Mesenchymal stem cell (in vitro differentiated cells and primary cell): ENCODE measurements at regions not wholly inside any gene's neighbourhood (a gene's known extent, or its start where the extent isn't known, plus 50 kb on each side); places are given as distances from the start of the nearest gene placed in this dataset.

Experiments used
- DNase-seq: peaks from one replicate; pipeline ENCODE4 v3.0.0-alpha.2; 2013
- H2AFZ ChIP-seq: one replicate; pipeline ENCODE4 v1.6.1; 2013; ENCODE audit warnings: low read depth, mild to moderate bottlenecking, control low read depth, inconsistent platforms, low read length, moderate library complexity
- H2AK5ac ChIP-seq: 2 replicates; pipeline ENCODE4 v1.6.1; 2013; ENCODE audit warnings: low read length, moderate library complexity, mild to moderate bottlenecking, inconsistent platforms; ENCODE audit not compliant: severe bottlenecking
- H2BK120ac ChIP-seq: one replicate; pipeline ENCODE4 v1.6.1; 2013; ENCODE audit warnings: low read depth, mild to moderate bottlenecking, inconsistent platforms, low read length, moderate library complexity
- H2BK12ac ChIP-seq, 2 experiments: one replicate each; pipeline ENCODE4 v1.6.1; 2013; ENCODE audit warnings: inconsistent platforms in 2 of 2, low read length in 2 of 2, mild to moderate bottlenecking in 2 of 2, moderate library complexity in 2 of 2, control low read depth in 1 of 2
- H2BK15ac ChIP-seq: one replicate; pipeline ENCODE4 v1.6.1; 2013; ENCODE audit warnings: mild to moderate bottlenecking, low read depth, inconsistent platforms; ENCODE audit not compliant: poor library complexity, severe bottlenecking
- H2BK5ac ChIP-seq: 2 replicates; pipeline ENCODE4 v1.6.1; 2013; ENCODE audit warnings: low read depth, mild to moderate bottlenecking, low read length, control low read depth, inconsistent platforms; ENCODE audit not compliant: poor library complexity, severe bottlenecking
- H3K14ac ChIP-seq, 2 experiments: one replicate each; pipeline ENCODE4 v1.6.1; 2013; ENCODE audit warnings: inconsistent platforms in 2 of 2, low read length in 2 of 2, control low read depth in 1 of 2, mild to moderate bottlenecking in 1 of 2, moderate library complexity in 1 of 2
- H3K18ac ChIP-seq, 2 experiments: one replicate each; pipeline ENCODE4 v1.6.1; 2013; ENCODE audit warnings: inconsistent platforms in 2 of 2, low read length in 2 of 2, control low read depth in 1 of 2, low read depth in 1 of 2, mild to moderate bottlenecking in 1 of 2
- H3K23ac ChIP-seq, 2 experiments: one replicate each; pipeline ENCODE4 v1.6.1; 2013; ENCODE audit warnings: inconsistent platforms in 2 of 2, low read length in 2 of 2, mild to moderate bottlenecking in 2 of 2, moderate library complexity in 2 of 2, control low read depth in 1 of 2
- H3K27ac ChIP-seq: 2 replicates; pipeline ENCODE4 v1.5.1; 2013; ENCODE audit warnings: mild to moderate bottlenecking, moderate library complexity, low read length, control low read depth, inconsistent platforms; ENCODE audit not compliant: poor library complexity, severe bottlenecking
- H3K27me3 ChIP-seq, 2 experiments: 2 replicates each; pipeline versions ENCODE4 v1.6.1 to v1.7.0; 2013; ENCODE audit warnings: low read length in 2 of 2, mild to moderate bottlenecking in 2 of 2, moderate library complexity in 2 of 2, control low read depth in 1 of 2, inconsistent platforms in 1 of 2; ENCODE audit not compliant: control insufficient read depth in 1 of 2, insufficient read depth in 1 of 2
- H3K36me3 ChIP-seq, 2 experiments: 2 replicates each; pipeline versions ENCODE4 v1.6.1 to v1.7.0; 2013; ENCODE audit warnings: low read length in 2 of 2, control low read depth in 1 of 2, inconsistent platforms in 1 of 2, low read depth in 1 of 2, mild to moderate bottlenecking in 1 of 2; ENCODE audit not compliant: insufficient read depth in 2 of 2, control insufficient read depth in 1 of 2
- H3K4ac ChIP-seq, 2 experiments: one replicate each; pipeline ENCODE4 v1.6.1; 2013; ENCODE audit warnings: inconsistent platforms in 2 of 2, low read length in 2 of 2, mild to moderate bottlenecking in 2 of 2, moderate library complexity in 2 of 2, control low read depth in 1 of 2, low read depth in 1 of 2
- H3K4me1 ChIP-seq: 2 replicates; pipeline ENCODE4 v1.6.1; 2013; ENCODE audit warnings: low read depth, low read length, control low read depth; ENCODE audit not compliant: control insufficient read depth, insufficient read depth
- H3K4me2 ChIP-seq: 2 replicates; pipeline ENCODE4 v1.6.1; 2013; ENCODE audit warnings: low read length, mild to moderate bottlenecking, inconsistent platforms; ENCODE audit not compliant: poor library complexity, severe bottlenecking
- H3K4me3 ChIP-seq, 2 experiments: 2 replicates each; pipeline versions ENCODE4 v1.5.1 to v1.7.0; 2013; ENCODE audit warnings: low read length in 2 of 2, mild to moderate bottlenecking in 2 of 2, control low read depth in 1 of 2, low read depth in 1 of 2; ENCODE audit not compliant: insufficient read depth in 1 of 2
- H3K79me1 ChIP-seq: replicated peaks from 2 replicates; pipeline ENCODE4 v1.6.1; 2013; ENCODE audit warnings: mild to moderate bottlenecking, control low read depth, low read length, inconsistent platforms; ENCODE audit not compliant: poor library complexity, severe bottlenecking
- H3K9ac ChIP-seq: 2 replicates; pipeline ENCODE4 v1.7.0; 2013; ENCODE audit warnings: mild to moderate bottlenecking, low read length, moderate library complexity
- H3K9me3 ChIP-seq: 2 replicates; pipeline ENCODE4 v1.7.0; 2013; ENCODE audit warnings: mild to moderate bottlenecking, low read length; ENCODE audit not compliant: control insufficient read depth
- H4K8ac ChIP-seq: one replicate; pipeline ENCODE4 v1.6.1; 2013; ENCODE audit warnings: inconsistent platforms, mild to moderate bottlenecking, low read length, moderate library complexity
- H4K91ac ChIP-seq: one replicate; pipeline ENCODE4 v1.6.1; 2013; ENCODE audit warnings: mild to moderate bottlenecking, low read length, inconsistent platforms
- WGBS: methylation state at CpG from one replicate; pipeline ENCODE4 v1.1.7; 2013; ENCODE audit warnings: mixed read lengths; 5-methylcytosine and 5-hydroxymethylcytosine counted together

DNA sequence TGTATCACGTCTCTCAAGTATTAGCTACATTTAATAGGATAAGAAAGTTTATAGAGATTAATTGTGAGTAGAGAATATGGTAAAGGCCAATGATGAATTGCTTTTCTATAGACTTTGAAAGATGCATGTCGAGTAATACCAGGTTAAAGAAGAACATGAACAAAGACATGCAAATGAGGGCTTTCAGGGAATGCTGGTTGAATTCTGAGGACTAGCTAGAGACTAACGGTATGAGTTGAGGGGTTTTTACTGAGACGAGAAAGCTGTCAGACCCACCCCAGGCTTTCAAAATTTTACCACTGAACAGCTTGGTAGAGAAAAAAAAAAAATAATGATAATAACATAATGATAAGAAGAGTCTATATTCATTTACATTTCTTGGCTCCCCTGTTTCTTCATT is 796.0 kb upstream of the CDH8 start:
- H4K91ac ChIP-seq, result no peak overlapping the region
- no peak for DNase-seq
- H2BK12ac ChIP-seq, result no peak overlapping the region
- H3K27me3 ChIP-seq, result no peaks in the 10 kb centered on the region
- H3K18ac ChIP-seq, result no peak overlapping the region
- WGBS, result 72% methylated on average over 1 of the region's 4 CpGs
- H2AK5ac ChIP-seq, result no peak overlapping the region
- H3K4me3 ChIP-seq, result no peak overlapping the region
- H2BK120ac ChIP-seq, result no peak overlapping the region
- no peak overlapping the region for H3K27ac ChIP-seq
- no peaks in the 10 kb centered on the region for H3K79me1 ChIP-seq
- H3K23ac ChIP-seq, result no peak overlapping the region
- no peak overlapping the region for H2AFZ ChIP-seq
- H3K14ac ChIP-seq, result no peak overlapping the region
- H3K4me1 ChIP-seq, result no peaks in the 10 kb centered on the region
- H3K9ac ChIP-seq, result no peak overlapping the region
- no peaks in the 10 kb centered on the region for H3K36me3 ChIP-seq
- no peak overlapping the region for H3K4me2 ChIP-seq
- no peak overlapping the region for H2BK5ac ChIP-seq
- no peak overlapping the region for H4K8ac ChIP-seq
- peaks cover 3% of the 10 kb centered on the region for H3K9me3 ChIP-seq
- no peak overlapping the region for H2BK15ac ChIP-seq
- H3K4ac ChIP-seq, result no peak overlapping the region

DNA sequence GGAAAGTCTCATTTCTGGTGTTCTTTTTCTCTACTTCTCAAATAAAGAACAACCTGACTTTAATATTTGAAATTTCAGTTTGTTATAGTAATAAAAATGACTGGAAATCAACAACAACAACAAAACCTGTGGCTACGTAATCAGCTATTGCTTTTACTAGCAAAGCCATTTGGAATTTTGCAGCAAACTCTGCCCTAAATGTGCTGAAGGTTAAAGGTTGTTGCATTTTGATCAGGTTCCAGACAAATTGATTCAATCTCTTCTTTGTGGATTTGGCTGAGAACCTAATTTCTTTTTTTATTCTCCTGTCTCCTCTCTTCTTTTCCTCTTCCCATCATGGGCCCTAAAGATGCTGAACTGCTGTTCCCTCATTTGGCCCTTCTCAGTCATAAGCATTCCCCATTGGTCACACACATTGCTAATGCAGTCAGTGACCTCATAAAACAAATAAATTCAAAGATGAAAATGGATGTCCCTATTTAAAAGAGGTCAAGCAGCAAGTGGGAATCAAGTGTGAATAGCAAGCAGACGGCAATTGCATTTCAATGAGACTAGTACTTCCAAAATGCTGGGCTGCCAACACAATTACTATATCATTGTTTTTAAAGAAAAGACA is 795.1 kb upstream of the CDH8 start:
- H3K4me3 ChIP-seq, result no peak overlapping the region
- H3K4me1 ChIP-seq, result no peaks in the 10 kb centered on the region
- no peak overlapping the region for H3K4ac ChIP-seq
- no peaks in the 10 kb centered on the region for H3K27me3 ChIP-seq
- DNase-seq, result no peak
- no peak overlapping the region for H3K9ac ChIP-seq
- no peak overlapping the region for H2AFZ ChIP-seq
- no peak overlapping the region for H3K4me2 ChIP-seq
- H2AK5ac ChIP-seq, result no peak overlapping the region
- H3K79me1 ChIP-seq, result no peaks in the 10 kb centered on the region
- WGBS, result 79% methylated on average over 2 of the region's 2 CpGs
- H3K14ac ChIP-seq, result no peak overlapping the region
- H3K36me3 ChIP-seq, result no peaks in the 10 kb centered on the region
- H3K27ac ChIP-seq, result no peak overlapping the region
- H3K9me3 ChIP-seq, result peaks cover 3% of the 10 kb centered on the region
- H3K18ac ChIP-seq, result no peak overlapping the region
- H4K8ac ChIP-seq, result no peak overlapping the region
- no peak overlapping the region for H3K23ac ChIP-seq
- no peak overlapping the region for H2BK12ac ChIP-seq
- no peak overlapping the region for H2BK5ac ChIP-seq
- H4K91ac ChIP-seq, result no peak overlapping the region
- no peak overlapping the region for H2BK120ac ChIP-seq
- no peak overlapping the region for H2BK15ac ChIP-seq

DNA sequence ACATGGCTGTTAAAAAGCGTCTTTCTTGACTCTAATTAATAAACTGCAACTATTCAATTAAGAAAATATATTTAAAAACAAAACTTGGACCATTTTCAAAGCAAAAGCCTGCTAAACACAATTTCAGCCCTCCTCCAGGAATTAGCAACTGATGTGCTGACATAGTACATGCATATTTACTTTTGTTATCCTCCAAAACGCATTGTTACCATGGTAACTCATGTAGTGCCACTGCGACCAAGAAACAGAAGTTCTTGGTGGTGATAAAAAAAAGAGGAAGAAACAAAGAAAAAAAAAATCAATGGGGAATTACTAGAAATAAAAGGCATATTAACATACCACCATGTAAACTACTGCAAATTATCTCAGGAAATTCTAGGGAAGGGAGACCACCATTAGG is 793.4 kb upstream of the CDH8 start:
- Histone ChIP-seq H2BK15ac (no peak overlapping the region), H3K9me3 (peaks cover 3% of the 10 kb centered on the region), H3K27ac (no peak overlapping the region), H3K4ac (no peak overlapping the region), H3K4me1 (no peaks in the 10 kb centered on the region), H2BK5ac (no peak overlapping the region), H3K27me3 (no peaks in the 10 kb centered on the region), H3K14ac (no peak overlapping the region), H4K91ac (no peak overlapping the region), H2BK12ac (no peak overlapping the region), H2AK5ac (no peak overlapping the region), H3K36me3 (no peaks in the 10 kb centered on the region), H2BK120ac (no peak overlapping the region), H3K79me1 (no peaks in the 10 kb centered on the region), H3K23ac (no peak overlapping the region), H3K18ac (no peak overlapping the region), H4K8ac (no peak overlapping the region), H3K4me2 (no peak overlapping the region), H3K4me3 (no peak overlapping the region), H2AFZ (no peak overlapping the region), H3K9ac (no peak overlapping the region)
- DNase-seq, result peak; percentile 14
- 100% methylated on average over 1 of the region's 3 CpGs for WGBS

DNA sequence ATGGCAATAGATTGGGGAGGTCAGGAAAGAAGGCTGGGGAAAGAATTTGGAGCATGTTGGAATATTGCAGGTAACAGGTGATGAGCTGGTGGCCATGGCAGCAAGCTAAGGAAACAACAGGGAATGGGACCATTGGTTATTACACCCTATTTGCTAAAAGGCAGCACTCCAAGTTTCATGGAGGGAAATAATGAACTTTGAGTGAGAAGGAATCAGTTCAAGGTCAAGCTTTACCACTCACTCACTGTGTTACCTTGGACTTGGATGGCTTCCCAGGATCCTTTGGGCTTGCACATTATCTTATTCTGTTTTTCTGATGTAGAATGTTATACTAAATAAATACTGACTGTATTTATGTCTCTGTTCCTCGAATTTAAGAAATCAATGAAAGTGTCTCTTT is 792.8 kb upstream of the CDH8 start:
- Histone ChIP-seq H2AFZ (no peak overlapping the region), H3K9ac (no peak overlapping the region), H2AK5ac (no peak overlapping the region), H3K23ac (no peak overlapping the region), H3K4me3 (no peak overlapping the region), H3K4me1 (no peaks in the 10 kb centered on the region), H3K4me2 (no peak overlapping the region), H2BK5ac (no peak overlapping the region), H4K8ac (no peak overlapping the region), H3K14ac (no peak overlapping the region), H3K27me3 (no peaks in the 10 kb centered on the region), H3K18ac (no peak overlapping the region), H2BK15ac (no peak overlapping the region), H3K9me3 (peaks cover 3% of the 10 kb centered on the region), H2BK12ac (no peak overlapping the region), H3K79me1 (no peaks in the 10 kb centered on the region), H3K27ac (no peak overlapping the region), H3K36me3 (no peaks in the 10 kb centered on the region), H4K91ac (no peak overlapping the region), H2BK120ac (no peak overlapping the region), H3K4ac (no peak overlapping the region)
- DNase-seq, result no peak
- WGBS, result no CpG with 5 or more reads among the region's 1 CpG
